Loucy (cell line): ENCODE measurements at regions not wholly inside any gene's neighbourhood (a gene's known extent, or its start where the extent isn't known, plus 50 kb on each side); places are given as distances from the start of the nearest gene placed in this dataset.

Experiments used
- H2AFZ ChIP-seq: fragments of 200-600 bp; sonication (generic); 2 replicates; pipeline ENCODE4 v1.6.0; 2016; ENCODE audit warnings: antibody characterized with exemption, mild to moderate bottlenecking, low read length, moderate library complexity
- H3F3A ChIP-seq: fragments of 200-600 bp; 2 replicates; pipeline ENCODE4 v1.6.0; 2016; ENCODE audit warnings: antibody characterized with exemption, low read depth, mild to moderate bottlenecking
- H3K27me3 ChIP-seq: fragments of 200-600 bp; sonication (generic); 2 replicates; pipeline ENCODE4 v1.6.1; 2014; ENCODE audit warnings: low read length, mild to moderate bottlenecking; ENCODE audit not compliant: insufficient read depth, poor library complexity, severe bottlenecking
- H3K36me3 ChIP-seq: fragments of 200-600 bp; sonication (generic); 2 replicates; pipeline ENCODE4 v1.6.1; 2016; ENCODE audit warnings: low read length; ENCODE audit not compliant: insufficient read depth
- H3K4me1 ChIP-seq: fragments of 200-600 bp; sonication (generic); 2 replicates; pipeline ENCODE4 v1.5.1; 2014; ENCODE audit warnings: low read length, mild to moderate bottlenecking; ENCODE audit not compliant: insufficient read depth, poor library complexity, severe bottlenecking
- H3K4me2 ChIP-seq: fragments of 200-600 bp; sonication (generic); 2 replicates; pipeline ENCODE4 v1.6.0; 2014; ENCODE audit warnings: antibody characterized with exemption, low read length, low read depth, mild to moderate bottlenecking; ENCODE audit not compliant: poor library complexity, severe bottlenecking
- H3K4me3 ChIP-seq: fragments of 200-600 bp; sonication (generic); 2 replicates; pipeline ENCODE4 v1.5.1; 2014; ENCODE audit warnings: low read length, mild to moderate bottlenecking, mixed read lengths; ENCODE audit not compliant: poor library complexity, severe bottlenecking
- H3K79me2 ChIP-seq: fragments of 200-600 bp; sonication (generic); 2 replicates; pipeline ENCODE4 v1.6.1; 2014; ENCODE audit warnings: low read length; ENCODE audit not compliant: insufficient read depth
- H3K9ac ChIP-seq: fragments of 200-600 bp; sonication (generic); 2 replicates; pipeline ENCODE4 v1.6.0; 2014; ENCODE audit warnings: mild to moderate bottlenecking, low read depth, low read length, moderate library complexity; ENCODE audit not compliant: poor library complexity, severe bottlenecking
- H3K9me2 ChIP-seq: fragments of 200-600 bp; sonication (generic); replicated peaks from 2 replicates; pipeline ENCODE4 v1.6.1; 2016; ENCODE audit warnings: low read depth, low read length, mixed read lengths
- H3K9me3 ChIP-seq: fragments of 200-600 bp; sonication (generic); 2 replicates; pipeline ENCODE4 v1.6.1; 2014; ENCODE audit warnings: mild to moderate bottlenecking, antibody characterized with exemption, low read length, low read depth; ENCODE audit not compliant: insufficient read depth
- H4K20me1 ChIP-seq: fragments of 200-600 bp; sonication (generic); 2 replicates; pipeline ENCODE4 v1.6.0; 2014; ENCODE audit warnings: antibody characterized with exemption, low read length, mild to moderate bottlenecking; ENCODE audit not compliant: insufficient read depth, poor library complexity, severe bottlenecking
- CTCF ChIP-seq: fragments of 200-600 bp; sonication (generic); conservative IDR thresholded peaks from 2 replicates; pipeline ENCODE4 v1.5.1; 2014; ENCODE audit warnings: mild to moderate bottlenecking, antibody characterized with exemption, low read length
- EZH2phosphoT487 ChIP-seq: fragments of 200-600 bp; IDR thresholded peaks from 2 replicates; pipeline ENCODE4 v1.6.1; 2018; ENCODE audit warnings: antibody characterized with exemption, mild to moderate bottlenecking, moderate library complexity, borderline replicate concordance

GRCh38 chr2:104286841-104287240 lies 567.1 kb upstream of the POU3F3 start:
- no peaks in the 10 kb centered on the region for H3K9me3 ChIP-seq
- TF ChIP-seq EZH2phosphoT487 (no peak), CTCF (no peak)
- H3F3A ChIP-seq: no peaks in the 10 kb centered on the region
- H3K79me2 ChIP-seq: no peaks in the 10 kb centered on the region
- no peak overlapping the region for H3K4me2 ChIP-seq
- no peaks in the 10 kb centered on the region for H3K4me1 ChIP-seq
- H2AFZ ChIP-seq: no peak overlapping the region
- H3K9ac ChIP-seq: no peak overlapping the region
- H3K4me3 ChIP-seq: no peak overlapping the region
- no peaks in the 10 kb centered on the region for H3K27me3 ChIP-seq
- no peaks in the 10 kb centered on the region for H3K9me2 ChIP-seq
- no peaks in the 10 kb centered on the region for H4K20me1 ChIP-seq
- no peaks in the 10 kb centered on the region for H3K36me3 ChIP-seq

- Histone ChIP-seq H3K4me3 (no peak overlapping the region), H3K4me1 (no peaks in the 10 kb centered on the region), H3F3A (no peaks in the 10 kb centered on the region), H3K4me2 (no peak overlapping the region), H3K79me2 (no peaks in the 10 kb centered on the region), H3K9me2 (no peaks in the 10 kb centered on the region), H3K9ac (no peak overlapping the region), H2AFZ (no peak overlapping the region), H3K36me3 (no peaks in the 10 kb centered on the region), H3K9me3 (no peaks in the 10 kb centered on the region), H3K27me3 (no peaks in the 10 kb centered on the region), H4K20me1 (no peaks in the 10 kb centered on the region)
- TF ChIP-seq EZH2phosphoT487 (no peak), CTCF (no peak)
These were observed 564.0 kb upstream of the POU3F3 start for GRCh38 chr2:104289651-104290565.

- Histone ChIP-seq H3K79me2 (no peaks in the 10 kb centered on the region), H4K20me1 (no peaks in the 10 kb centered on the region), H3K36me3 (no peaks in the 10 kb centered on the region), H2AFZ (no peak overlapping the region), H3K9me3 (no peaks in the 10 kb centered on the region), H3F3A (no peaks in the 10 kb centered on the region), H3K4me2 (no peak overlapping the region), H3K9ac (no peak overlapping the region), H3K4me3 (no peak overlapping the region), H3K4me1 (no peaks in the 10 kb centered on the region), H3K9me2 (no peaks in the 10 kb centered on the region), H3K27me3 (no peaks in the 10 kb centered on the region)
- no peak for TF ChIP-seq EZH2phosphoT487
- no peak for TF ChIP-seq CTCF
These were observed 563.4 kb upstream of the POU3F3 start for GRCh38 chr2:104290566-104290891.
